Trophoblast cell (in vitro differentiated cells and primary cell): ENCODE measurements at regions not wholly inside any gene's neighbourhood (a gene's known extent, or its start where the extent isn't known, plus 50 kb on each side); places are given as distances from the start of the nearest gene placed in this dataset.

ENCODE experiments used
- DNase-seq, 2 donors: peaks; one replicate each; pipeline ENCODE4 v3.0.0-alpha.2; 2016
- H2AFZ ChIP-seq: 2 replicates; pipeline ENCODE4 v1.6.1; 2013; ENCODE audit warnings: low read length, moderate library complexity, mild to moderate bottlenecking; ENCODE audit not compliant: insufficient read depth, poor library complexity
- H2AK5ac ChIP-seq: 2 replicates; pipeline ENCODE4 v1.6.1; 2013; ENCODE audit warnings: mild to moderate bottlenecking, low read length
- H2BK120ac ChIP-seq: 2 replicates; pipeline ENCODE4 v1.6.1; 2013; ENCODE audit warnings: low read length, mild to moderate bottlenecking, moderate library complexity; ENCODE audit not compliant: insufficient read depth, poor library complexity
- H2BK12ac ChIP-seq: 2 replicates; pipeline ENCODE4 v1.6.1; 2013; ENCODE audit warnings: mild to moderate bottlenecking, low read length, moderate library complexity
- H2BK5ac ChIP-seq: 2 replicates; pipeline ENCODE4 v1.6.1; 2013; ENCODE audit warnings: low read length, low read depth, moderate library complexity, mild to moderate bottlenecking; ENCODE audit not compliant: poor library complexity
- H3K14ac ChIP-seq: 2 replicates; pipeline ENCODE4 v1.6.1; 2013; ENCODE audit warnings: mild to moderate bottlenecking, low read length
- H3K18ac ChIP-seq: 2 replicates; pipeline ENCODE4 v1.6.1; 2013; ENCODE audit warnings: mild to moderate bottlenecking, low read length
- H3K23ac ChIP-seq: 2 replicates; pipeline ENCODE4 v1.6.1; 2013; ENCODE audit warnings: low read length
- H3K27ac ChIP-seq: 2 replicates; pipeline ENCODE4 v1.5.1; 2013; ENCODE audit warnings: low read depth, mild to moderate bottlenecking, inconsistent platforms, low read length, moderate library complexity
- H3K27me3 ChIP-seq: 2 replicates; pipeline ENCODE4 v1.6.1; 2013; ENCODE audit warnings: inconsistent platforms, mild to moderate bottlenecking, low read length, moderate library complexity; ENCODE audit not compliant: insufficient read depth
- H3K36me3 ChIP-seq, 2 experiments: 1 replicate in 1 of 2; 2 replicates in 1 of 2; pipeline ENCODE4 v1.6.1; 2013; ENCODE audit warnings: low read length in 2 of 2, mild to moderate bottlenecking in 2 of 2, moderate library complexity in 1 of 2; ENCODE audit not compliant: insufficient read depth in 2 of 2, control insufficient read depth in 1 of 2
- H3K4ac ChIP-seq: 2 replicates; pipeline ENCODE4 v1.6.1; 2013; ENCODE audit warnings: low read depth, mild to moderate bottlenecking, low read length, moderate library complexity
- H3K4me1 ChIP-seq, 2 experiments: 1 replicate in 1 of 2; 2 replicates in 1 of 2; pipeline ENCODE4 v1.6.1; 2013; ENCODE audit warnings: low read length in 2 of 2, mild to moderate bottlenecking in 2 of 2, moderate library complexity in 1 of 2; ENCODE audit not compliant: insufficient read depth in 2 of 2, control insufficient read depth in 1 of 2
- H3K4me2 ChIP-seq: 2 replicates; pipeline ENCODE4 v1.6.1; 2013; ENCODE audit warnings: inconsistent platforms, mild to moderate bottlenecking, low read length, moderate library complexity
- H3K4me3 ChIP-seq: 2 replicates; pipeline ENCODE4 v1.5.1; 2013; ENCODE audit warnings: mild to moderate bottlenecking, low read depth, low read length, inconsistent platforms
- H3K79me1 ChIP-seq: one replicate; pipeline ENCODE4 v1.6.1; 2013; ENCODE audit warnings: low read length
- H3K79me2 ChIP-seq: 2 replicates; pipeline ENCODE4 v1.6.1; 2013; ENCODE audit warnings: low read length, mild to moderate bottlenecking; ENCODE audit not compliant: control insufficient read depth, insufficient read depth, poor library complexity
- H3K9ac ChIP-seq: 2 replicates; pipeline ENCODE4 v1.6.1; 2013; ENCODE audit warnings: mild to moderate bottlenecking, low read length
- H3K9me3 ChIP-seq: 2 replicates; pipeline ENCODE4 v1.6.1; 2013; ENCODE audit warnings: low read depth, mild to moderate bottlenecking, control low read depth, inconsistent platforms, low read length; ENCODE audit not compliant: insufficient read depth
- H4K12ac ChIP-seq: 2 replicates; pipeline ENCODE4 v1.6.1; 2013; ENCODE audit warnings: low read depth, mild to moderate bottlenecking, low read length, moderate library complexity
- H4K8ac ChIP-seq: 2 replicates; pipeline ENCODE4 v1.6.1; 2013; ENCODE audit warnings: low read depth, mild to moderate bottlenecking, low read length, moderate library complexity
- H4K91ac ChIP-seq: one replicate; pipeline ENCODE4 v1.6.1; 2013; ENCODE audit warnings: low read depth, mild to moderate bottlenecking, low read length, moderate library complexity
- WGBS: extraction: QIAGEN DNeasy Blood & Tissue Kit; methylation state at CpG from one replicate; pipeline ENCODE4 v1.1.7; 2013; ENCODE audit warnings: missing lambda C conversion rate; ENCODE audit not compliant: insufficient read length, insufficient coverage; ENCODE audit errors: extremely low coverage; 5-methylcytosine and 5-hydroxymethylcytosine counted together

DNA sequence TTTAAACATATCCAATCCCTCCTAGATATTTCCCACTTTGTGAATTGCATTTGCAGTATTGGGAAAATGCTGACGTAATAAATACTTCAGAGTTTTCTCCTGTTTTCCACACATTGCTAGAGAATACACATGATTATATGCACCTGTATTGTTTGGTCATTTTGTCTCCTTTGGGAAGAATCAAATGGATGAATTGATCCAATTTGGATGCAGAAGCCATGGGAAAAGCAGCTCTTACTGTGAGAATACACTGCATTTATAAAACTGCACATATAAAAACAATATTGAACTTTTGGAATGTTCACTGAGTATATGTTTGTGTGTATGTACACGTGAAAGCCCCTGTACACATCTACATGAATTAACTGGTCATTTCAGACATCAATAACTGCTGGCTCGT lies 306.6 kb upstream of the LYPLAL1 start:
- Histone ChIP-seq H3K4me2 (no peak overlapping the region), H3K36me3 (no peaks in the 10 kb centered on the region), H3K4me1 (no peaks in the 10 kb centered on the region), H3K27ac (no peak overlapping the region), H3K4me3 (no peak overlapping the region), H3K9ac (no peak overlapping the region), H3K4ac (no peak overlapping the region), H3K14ac (no peak overlapping the region), H2AFZ (no peak overlapping the region), H3K23ac (no peak overlapping the region), H4K8ac (no peak overlapping the region), H3K79me2 (no peaks in the 10 kb centered on the region), H2BK5ac (no peak overlapping the region), H2AK5ac (no peak overlapping the region), H4K91ac (no peak overlapping the region), H2BK12ac (no peak overlapping the region), H3K9me3 (no peaks in the 10 kb centered on the region), H2BK120ac (no peak overlapping the region), H4K12ac (no peak overlapping the region), H3K18ac (no peak overlapping the region), H3K27me3 (no peaks in the 10 kb centered on the region), H3K79me1 (no peaks in the 10 kb centered on the region)
- DNase-seq = no peak
- WGBS = no CpG with 5 or more reads among the region's 3 CpGs

- no peak overlapping the region for H3K4me3 ChIP-seq
- no peak overlapping the region for H3K4me2 ChIP-seq
- H3K9me3 ChIP-seq = no peaks in the 10 kb centered on the region
- DNase-seq = no peak
- no peak overlapping the region for H2AFZ ChIP-seq
- no peak overlapping the region for H3K18ac ChIP-seq
- H2BK120ac ChIP-seq = no peak overlapping the region
- no peaks in the 10 kb centered on the region for H3K27me3 ChIP-seq
- no peaks in the 10 kb centered on the region for H3K79me2 ChIP-seq
- no peaks in the 10 kb centered on the region for H3K79me1 ChIP-seq
- no peak overlapping the region for H2AK5ac ChIP-seq
- H2BK12ac ChIP-seq = no peak overlapping the region
- WGBS = no CpG with 5 or more reads among the region's 3 CpGs
- H3K23ac ChIP-seq = no peak overlapping the region
- no peak overlapping the region for H2BK5ac ChIP-seq
- no peak overlapping the region for H4K91ac ChIP-seq
- no peaks in the 10 kb centered on the region for H3K4me1 ChIP-seq
- no peak overlapping the region for H4K12ac ChIP-seq
- no peak overlapping the region for H4K8ac ChIP-seq
- no peaks in the 10 kb centered on the region for H3K36me3 ChIP-seq
- no peak overlapping the region for H3K4ac ChIP-seq
- no peak overlapping the region for H3K9ac ChIP-seq
- H3K14ac ChIP-seq = no peak overlapping the region
- no peak overlapping the region for H3K27ac ChIP-seq
Observed at GRCh38 chr1:218867941-218868626, 305.6 kb upstream of the LYPLAL1 start.

GRCh38 chr1:218869276-218869675 lies 304.4 kb upstream of the LYPLAL1 start:
- H3K9ac ChIP-seq = no peak overlapping the region
- H3K4me2 ChIP-seq = no peak overlapping the region
- no peak overlapping the region for H3K14ac ChIP-seq
- no peak overlapping the region for H3K23ac ChIP-seq
- H3K79me2 ChIP-seq = no peaks in the 10 kb centered on the region
- no peak for DNase-seq
- no peak overlapping the region for H2BK12ac ChIP-seq
- no peak overlapping the region for H4K91ac ChIP-seq
- no peaks in the 10 kb centered on the region for H3K27me3 ChIP-seq
- H3K36me3 ChIP-seq = no peaks in the 10 kb centered on the region
- no peak overlapping the region for H2AFZ ChIP-seq
- H3K27ac ChIP-seq = no peak overlapping the region
- no peak overlapping the region for H4K12ac ChIP-seq
- H3K4me1 ChIP-seq = no peaks in the 10 kb centered on the region
- no peak overlapping the region for H3K4ac ChIP-seq
- no peak overlapping the region for H2BK120ac ChIP-seq
- H3K4me3 ChIP-seq = no peak overlapping the region
- H3K9me3 ChIP-seq = no peaks in the 10 kb centered on the region
- H4K8ac ChIP-seq = no peak overlapping the region
- H2AK5ac ChIP-seq = no peak overlapping the region
- no peaks in the 10 kb centered on the region for H3K79me1 ChIP-seq
- no peak overlapping the region for H3K18ac ChIP-seq
- no peak overlapping the region for H2BK5ac ChIP-seq

DNA sequence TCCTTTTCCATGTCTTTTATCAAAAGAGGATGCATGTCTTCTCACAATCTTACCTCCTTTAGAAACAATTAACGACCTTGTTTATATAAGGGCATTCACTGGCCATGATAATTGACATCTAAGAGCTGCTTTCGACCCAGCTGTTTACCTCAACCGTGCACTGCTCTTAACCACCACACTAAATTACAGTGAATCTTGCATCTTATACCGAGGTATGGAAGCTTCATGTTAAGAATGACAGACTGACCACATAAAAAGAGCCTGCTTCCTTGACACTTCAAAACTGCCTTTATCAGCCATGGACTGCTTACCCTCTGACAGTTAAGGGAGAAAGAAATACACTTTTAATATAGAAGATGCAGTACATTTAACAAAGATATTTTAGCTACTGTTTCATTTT lies 301.7 kb upstream of the LYPLAL1 start:
- no peak overlapping the region for H4K91ac ChIP-seq
- no peak overlapping the region for H3K4ac ChIP-seq
- no peak overlapping the region for H2AFZ ChIP-seq
- WGBS = no CpG with 5 or more reads among the region's 4 CpGs
- H3K4me2 ChIP-seq = no peak overlapping the region
- H3K9me3 ChIP-seq = no peaks in the 10 kb centered on the region
- H2BK5ac ChIP-seq = no peak overlapping the region
- no peak overlapping the region for H4K8ac ChIP-seq
- no peaks in the 10 kb centered on the region for H3K36me3 ChIP-seq
- H3K4me1 ChIP-seq = no peaks in the 10 kb centered on the region
- H2BK12ac ChIP-seq = no peak overlapping the region
- no peak overlapping the region for H3K18ac ChIP-seq
- H3K23ac ChIP-seq = no peak overlapping the region
- no peak for DNase-seq
- no peak overlapping the region for H3K4me3 ChIP-seq
- no peak overlapping the region for H3K14ac ChIP-seq
- no peaks in the 10 kb centered on the region for H3K79me1 ChIP-seq
- no peak overlapping the region for H3K27ac ChIP-seq
- no peak overlapping the region for H3K9ac ChIP-seq
- no peaks in the 10 kb centered on the region for H3K79me2 ChIP-seq
- H2AK5ac ChIP-seq = no peak overlapping the region
- H3K27me3 ChIP-seq = no peaks in the 10 kb centered on the region
- no peak overlapping the region for H4K12ac ChIP-seq
- H2BK120ac ChIP-seq = no peak overlapping the region
